ENCODE measurements at regions not wholly inside any gene's neighbourhood (a gene's known extent, or its start where the extent isn't known, plus 50 kb on each side); places are given as distances from the start of the nearest gene placed in this dataset.

DNA sequence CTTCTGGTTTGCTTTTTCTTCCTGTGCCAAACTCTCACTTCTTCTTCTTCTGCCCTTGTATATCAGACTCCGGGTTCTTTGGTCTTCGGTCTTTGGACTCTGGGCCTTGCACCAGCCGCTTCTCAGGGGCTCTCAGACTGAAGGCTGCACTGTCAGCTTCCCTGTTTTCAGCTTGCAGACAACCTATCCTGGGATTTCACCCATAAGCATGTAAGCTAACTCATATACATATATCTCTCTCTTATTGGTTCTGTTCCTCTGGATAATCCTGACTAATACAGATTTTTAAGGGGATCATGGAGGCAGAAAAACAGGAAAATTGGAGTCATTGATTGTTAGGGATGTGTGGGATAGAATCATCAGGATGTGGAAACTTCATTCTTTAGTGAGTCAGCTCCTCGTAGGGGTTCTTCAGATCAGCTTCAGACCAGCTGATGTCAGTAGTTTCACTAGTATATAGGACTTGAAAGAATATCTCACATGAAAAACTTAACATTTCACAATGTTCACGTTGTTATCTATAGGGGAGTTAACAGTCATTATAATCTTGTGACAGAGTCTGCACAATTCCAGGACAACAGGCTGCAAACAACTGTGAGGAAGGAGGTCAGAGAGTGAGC is 102.9 kb downstream of the RASSF9 start:
- TF ChIP-seq CTCF (IDR thresholded peaks at IDR 0.05), result no peak
- no peak for TF ChIP-seq POLR2A (IDR thresholded peaks at IDR 0.05)

All from lower leg skin (tissue), 3 donors.